ENCODE measurements at regions not wholly inside any gene's neighbourhood (a gene's known extent, or its start where the extent isn't known, plus 50 kb on each side); places are given as distances from the start of the nearest gene placed in this dataset.
"Not testable (repeated sequence)": the region's sequence is repeated elsewhere in the genome, so short reads cannot be mapped to it uniquely, and the experiment has no call there.

DNA sequence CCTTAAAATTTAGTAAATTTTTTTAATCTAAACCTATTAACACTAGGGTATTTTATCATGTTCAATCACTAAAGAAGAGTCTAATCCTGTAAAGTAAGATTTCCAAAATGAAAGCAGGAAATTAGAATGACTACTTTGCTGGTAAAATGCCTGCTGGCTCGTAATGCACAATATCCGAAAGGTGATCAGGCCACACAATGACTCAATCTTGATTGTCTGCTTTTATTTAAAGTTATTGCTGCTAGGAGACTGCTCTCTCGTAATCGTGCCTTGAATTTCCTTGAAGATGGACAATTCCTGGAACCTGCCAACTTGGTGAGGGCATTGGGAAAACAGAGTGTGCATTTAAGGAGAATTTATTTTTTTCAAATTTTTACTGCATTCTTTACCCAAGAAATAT is 1786.5 kb upstream of the RAG2 start:
- DNase-seq: no peak

DNA sequence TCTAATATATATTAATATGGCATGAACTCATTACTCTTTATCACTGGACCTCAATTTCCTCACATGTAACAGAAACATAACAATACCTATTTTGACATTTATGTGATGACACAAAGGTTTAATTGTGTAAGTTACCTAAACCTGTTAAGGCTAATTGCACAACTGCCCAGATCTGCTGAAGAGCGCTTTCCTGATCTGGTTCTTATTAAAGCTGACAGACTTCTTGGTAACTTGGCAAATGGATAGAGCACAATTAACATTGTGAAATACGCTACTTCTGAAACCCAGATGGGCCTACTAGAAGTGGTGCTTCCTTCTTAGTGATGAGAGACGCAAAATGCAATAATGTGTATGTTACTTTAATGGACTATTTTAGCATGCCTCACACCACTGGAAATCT is 1767.2 kb upstream of the RAG2 start:
- no peak for DNase-seq

DNA sequence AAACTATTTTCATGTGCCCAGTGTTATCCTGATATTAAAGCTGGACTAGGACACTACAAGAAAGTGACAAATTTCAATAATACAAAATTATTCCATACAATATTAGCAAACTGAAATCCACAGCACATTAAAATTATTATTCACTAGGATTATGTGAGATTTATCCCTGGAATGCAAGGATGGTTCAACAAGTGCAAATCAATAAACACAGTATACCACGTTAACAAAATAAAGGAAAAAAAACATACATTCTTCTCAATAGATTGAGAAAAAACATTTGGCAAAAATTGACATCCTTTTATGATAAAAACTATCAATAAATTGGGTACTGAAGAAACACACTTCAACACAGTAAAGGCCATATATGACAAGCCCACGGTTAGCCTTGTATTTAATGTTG is 1758.2 kb upstream of the RAG2 start:
- no peak for DNase-seq

DNA sequence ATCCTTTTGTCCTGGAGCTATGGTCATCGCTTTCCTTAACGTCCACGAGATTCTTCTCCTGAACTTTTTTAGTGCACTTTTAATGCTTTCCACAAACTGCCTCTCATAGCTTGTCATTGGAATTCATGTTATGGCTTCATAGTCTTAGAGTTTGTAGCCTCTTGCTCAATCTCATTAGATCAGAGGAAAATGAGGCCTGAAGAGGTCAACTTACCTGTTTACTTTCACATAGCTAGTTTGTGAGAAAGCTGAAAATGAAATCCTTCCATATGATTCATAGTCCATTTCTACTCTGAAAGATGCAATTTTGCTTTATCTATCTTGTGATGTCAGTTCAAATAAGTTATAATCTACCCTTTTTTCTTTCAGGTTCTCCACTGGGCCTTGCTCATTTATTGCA is 1747.2 kb upstream of the RAG2 start:
- DNase-seq: no peak

DNA sequence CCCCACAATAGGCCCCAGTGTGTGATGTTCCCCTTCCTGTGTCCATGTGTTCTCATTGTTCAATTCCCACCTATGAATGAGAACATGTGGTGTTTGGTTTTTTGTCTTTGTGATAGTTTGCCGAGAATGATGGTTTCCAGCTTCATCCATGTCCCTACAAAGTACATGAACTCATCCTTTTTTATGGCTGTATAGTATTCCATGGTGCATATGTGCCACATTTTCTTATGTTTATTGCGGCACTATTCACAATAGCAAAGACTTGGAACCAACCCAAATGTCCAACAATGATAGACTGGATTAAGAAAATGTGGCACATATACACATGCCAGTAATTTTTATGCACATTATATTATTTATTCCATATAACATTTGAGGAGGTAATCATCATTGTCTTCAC is 1743.6 kb upstream of the RAG2 start:
- not testable (repeated sequence) for DNase-seq

DNA sequence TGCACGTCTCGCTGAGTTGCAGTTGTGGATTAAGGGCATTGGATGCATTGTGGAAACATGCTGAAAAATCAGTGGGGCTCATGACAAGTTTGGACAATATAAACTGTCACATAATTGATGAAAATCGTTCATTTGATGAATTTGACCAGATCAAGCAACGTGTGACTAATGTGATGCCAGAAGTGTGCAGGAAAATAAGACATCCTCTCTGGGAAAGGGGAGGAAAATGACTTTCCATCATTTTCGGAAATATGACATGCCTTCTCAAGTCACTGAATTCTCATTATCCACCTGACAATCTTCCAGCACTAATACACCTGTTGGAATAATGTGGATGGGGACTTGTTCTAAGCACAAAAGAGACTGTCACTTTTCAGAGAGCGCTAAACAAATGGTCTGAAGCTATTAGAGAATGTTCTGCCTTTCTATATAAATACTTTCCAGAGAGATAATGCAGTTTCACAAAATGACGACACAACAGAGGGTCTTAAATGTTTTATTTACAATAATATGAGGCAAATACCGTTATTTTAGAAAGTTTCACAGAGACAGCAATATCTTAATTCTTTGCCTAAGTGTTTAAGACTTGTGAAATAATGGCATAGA is 1741.9 kb upstream of the RAG2 start:
- no peak for DNase-seq

DNA sequence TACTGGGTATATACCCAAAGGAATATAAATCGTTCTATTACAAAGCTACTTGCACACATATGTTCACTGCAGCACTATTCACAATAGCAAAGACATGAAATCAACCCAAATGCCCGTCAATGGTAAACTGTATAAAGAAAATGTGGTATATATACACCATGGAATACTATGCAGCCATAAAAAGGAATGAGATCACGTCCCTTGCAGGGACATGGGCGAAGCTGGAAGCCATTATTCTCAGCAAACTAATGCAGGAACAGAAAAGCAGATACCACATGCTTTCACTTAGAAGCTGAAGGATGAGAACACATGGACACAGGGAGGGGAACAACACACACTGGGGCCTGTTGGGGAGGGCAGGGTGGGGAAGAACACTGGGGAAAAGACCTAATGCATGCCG is 1740.0 kb upstream of the RAG2 start:
- DNase-seq: not testable (repeated sequence)

DNA sequence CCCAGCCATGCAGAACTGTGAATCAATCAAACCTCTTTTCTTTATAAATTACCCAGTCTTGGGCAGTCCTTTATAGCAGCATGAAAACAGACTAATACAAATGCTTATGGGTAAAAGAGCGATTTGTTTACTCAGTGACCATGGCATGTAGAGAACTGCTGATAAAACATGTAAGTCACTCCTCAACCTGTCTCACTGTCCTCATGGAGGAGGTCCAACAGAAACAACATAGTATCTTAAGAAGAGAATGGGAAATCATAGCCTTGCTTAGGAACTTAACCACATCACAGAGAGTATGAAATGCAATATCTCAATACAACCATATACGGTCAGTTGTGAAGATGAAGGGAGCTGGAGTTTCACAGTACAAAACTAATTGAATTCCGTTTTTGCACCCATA is 1734.0 kb upstream of the RAG2 start:
- DNase-seq: no peak

DNA sequence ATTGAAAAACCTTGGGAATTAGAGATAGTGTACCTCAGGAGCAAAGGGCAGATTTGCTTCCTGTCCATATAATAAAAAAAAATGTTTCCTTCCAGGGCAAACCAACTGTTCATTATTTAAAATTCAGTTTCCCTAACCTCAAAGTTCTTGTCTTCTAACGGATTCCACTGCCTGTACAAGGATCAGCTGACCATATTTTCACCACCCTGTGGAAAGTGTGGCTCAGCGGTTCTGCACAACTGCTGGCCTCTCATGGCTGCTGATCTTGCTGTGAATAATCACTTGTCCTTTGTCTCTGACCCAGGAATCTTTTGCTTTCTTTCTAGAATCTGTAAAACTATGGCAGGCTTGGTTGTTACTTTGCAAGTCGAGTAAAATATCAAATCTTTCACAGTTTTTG is 1732.5 kb upstream of the RAG2 start:
- DNase-seq: no peak

DNA sequence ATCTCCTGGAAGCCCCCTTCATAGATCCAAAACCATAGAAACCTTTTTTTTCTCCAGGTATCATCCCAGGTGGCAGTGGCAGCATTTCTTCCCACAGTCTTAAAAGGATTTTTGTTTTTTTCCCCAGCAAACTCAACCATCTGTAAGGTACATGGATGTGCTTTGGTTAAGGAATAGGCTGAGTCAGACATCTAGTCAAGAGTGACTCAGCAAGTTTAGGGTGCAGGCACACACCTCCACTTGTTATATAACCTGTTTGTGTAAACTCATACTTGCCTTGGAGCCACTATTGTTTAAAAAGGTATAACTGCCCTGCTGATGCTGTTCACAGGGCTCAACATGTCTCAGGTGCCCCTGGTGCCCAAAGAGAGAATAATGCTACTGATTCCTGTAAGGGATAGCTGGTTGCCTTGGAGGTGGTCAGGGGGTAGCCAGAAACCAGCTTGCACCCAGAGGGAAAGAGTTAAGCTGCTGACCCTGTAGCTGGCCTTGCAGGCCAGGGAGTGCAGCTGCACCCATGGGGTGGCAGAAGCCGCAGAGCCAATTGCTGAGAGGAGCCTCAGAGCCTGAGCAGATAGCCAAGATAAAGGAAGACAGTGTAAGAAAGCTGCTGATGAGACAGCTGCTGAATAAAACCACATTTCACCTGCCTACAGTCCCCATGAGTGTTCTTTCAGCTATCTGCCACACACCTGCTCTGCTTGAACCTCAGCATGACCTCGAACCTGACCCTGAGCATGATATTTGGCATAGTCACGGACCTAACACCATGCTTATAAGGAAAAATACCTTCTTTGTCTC is 1726.1 kb upstream of the RAG2 start:
- DNase-seq: no peak

DNA sequence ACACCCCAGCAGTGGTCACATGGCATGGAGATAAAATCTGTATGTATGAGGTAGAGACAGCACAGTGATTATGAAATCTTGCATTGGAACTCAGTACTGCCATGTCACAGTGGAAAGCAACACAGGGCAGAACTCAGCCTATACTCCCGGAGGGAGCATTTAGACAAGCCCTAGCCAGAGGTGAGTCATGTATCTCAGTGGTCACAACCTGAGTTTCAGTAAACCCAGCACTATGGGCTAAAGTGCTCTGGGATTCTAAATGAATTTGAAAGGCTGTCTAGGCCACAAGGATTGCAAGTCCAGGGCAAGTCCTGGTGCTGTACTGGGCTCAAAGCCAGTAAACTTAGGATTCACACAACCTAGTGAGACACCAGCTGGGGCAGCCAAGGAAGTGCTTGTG is 1717.1 kb upstream of the RAG2 start:
- DNase-seq: no peak

DNA sequence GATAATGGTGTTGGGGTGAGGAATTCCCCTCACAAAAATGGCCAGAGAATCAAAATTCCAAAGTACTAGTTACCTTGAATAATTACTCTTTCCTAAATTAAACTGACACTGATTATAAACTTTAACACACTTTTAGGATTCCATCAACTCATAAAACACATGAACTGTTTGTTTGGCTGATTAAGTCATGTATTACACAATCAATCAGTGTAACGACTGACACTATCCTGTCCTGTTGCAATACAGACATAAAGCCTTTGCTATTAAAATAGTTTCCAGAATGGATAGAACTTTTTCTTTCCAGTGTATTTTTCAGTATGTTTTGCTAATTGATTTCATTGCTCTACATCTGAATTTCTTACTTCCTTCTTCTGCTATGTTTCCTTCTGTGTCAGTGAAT is 1709.4 kb upstream of the RAG2 start:
- DNase-seq: no peak

DNA sequence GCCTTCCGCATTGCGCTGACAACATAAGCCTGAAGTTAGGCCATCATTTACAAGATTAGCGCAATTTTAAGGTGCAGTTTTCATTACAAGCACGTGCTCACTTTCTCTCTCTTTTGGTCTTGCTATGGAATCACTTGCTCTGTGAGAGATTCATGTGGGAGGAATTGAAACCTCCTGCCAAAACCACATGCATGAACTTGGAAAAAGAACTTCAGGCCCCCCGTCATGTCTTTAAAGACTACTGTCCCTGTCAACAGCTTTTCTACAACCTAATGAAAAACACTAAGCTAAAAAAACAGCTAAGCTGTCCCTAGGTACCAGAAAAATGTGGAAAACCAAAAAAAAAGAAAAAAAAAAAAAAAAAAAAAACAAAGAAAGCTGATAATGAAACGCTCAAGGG is 1707.6 kb upstream of the RAG2 start:
- DNase-seq: no peak

DNA sequence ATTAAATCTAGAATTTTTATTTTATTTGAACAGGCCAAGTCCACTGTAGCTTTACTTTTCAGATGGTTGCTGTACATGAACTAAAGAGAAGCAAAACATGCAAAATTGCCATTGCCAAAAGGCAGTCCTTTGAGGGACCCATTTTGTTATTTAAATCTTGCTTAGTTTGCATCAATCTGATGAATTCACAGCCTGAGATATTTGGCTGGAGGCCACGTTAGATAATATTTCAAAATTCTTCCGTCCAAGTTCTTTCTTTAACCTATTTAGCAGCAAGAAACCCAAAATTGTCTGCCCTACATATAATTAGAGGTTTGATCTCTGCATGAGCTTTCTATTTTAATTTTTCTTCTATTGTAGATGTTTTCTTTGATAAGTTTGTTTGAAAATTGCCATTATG is 1706.9 kb upstream of the RAG2 start:
- DNase-seq: no peak

DNA sequence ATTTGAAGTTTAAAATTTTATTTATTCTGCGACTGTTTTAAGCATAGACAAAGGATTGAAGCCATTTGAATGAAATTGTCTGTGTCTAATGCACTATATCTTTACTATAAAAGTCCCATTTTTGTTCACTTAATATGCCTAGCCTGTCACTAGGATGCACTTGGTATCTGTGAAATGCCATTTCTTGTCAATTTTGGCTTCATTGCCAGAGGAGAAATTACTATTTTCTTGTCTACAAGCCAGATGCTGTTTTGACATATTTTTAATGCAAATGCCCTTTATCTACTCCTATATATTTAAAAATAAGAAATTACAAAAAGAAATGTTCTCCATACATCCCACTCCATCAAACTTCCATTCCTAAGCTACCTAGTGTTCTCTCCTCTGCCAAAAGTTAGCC is 1704.5 kb upstream of the RAG2 start:
- DNase-seq: no peak

DNA sequence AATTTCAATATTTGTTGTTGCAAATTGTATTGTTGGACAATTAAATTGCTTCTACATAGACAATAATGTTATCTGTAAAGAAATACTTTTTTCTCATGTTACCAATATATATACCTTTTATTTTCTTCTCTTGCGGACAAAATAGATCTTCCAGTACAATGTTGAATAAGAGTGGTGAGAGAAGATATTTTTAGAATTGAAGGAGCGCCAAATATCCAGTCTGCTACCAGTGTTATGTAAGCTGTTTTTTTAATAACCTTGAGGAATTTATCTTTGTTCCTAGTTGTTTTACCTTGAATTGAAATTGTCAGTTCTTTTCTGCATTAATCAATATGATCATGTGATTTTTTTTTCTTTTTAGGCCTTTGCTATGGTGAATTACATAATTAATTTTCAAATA is 1702.5 kb upstream of the RAG2 start:
- DNase-seq: no peak

DNA sequence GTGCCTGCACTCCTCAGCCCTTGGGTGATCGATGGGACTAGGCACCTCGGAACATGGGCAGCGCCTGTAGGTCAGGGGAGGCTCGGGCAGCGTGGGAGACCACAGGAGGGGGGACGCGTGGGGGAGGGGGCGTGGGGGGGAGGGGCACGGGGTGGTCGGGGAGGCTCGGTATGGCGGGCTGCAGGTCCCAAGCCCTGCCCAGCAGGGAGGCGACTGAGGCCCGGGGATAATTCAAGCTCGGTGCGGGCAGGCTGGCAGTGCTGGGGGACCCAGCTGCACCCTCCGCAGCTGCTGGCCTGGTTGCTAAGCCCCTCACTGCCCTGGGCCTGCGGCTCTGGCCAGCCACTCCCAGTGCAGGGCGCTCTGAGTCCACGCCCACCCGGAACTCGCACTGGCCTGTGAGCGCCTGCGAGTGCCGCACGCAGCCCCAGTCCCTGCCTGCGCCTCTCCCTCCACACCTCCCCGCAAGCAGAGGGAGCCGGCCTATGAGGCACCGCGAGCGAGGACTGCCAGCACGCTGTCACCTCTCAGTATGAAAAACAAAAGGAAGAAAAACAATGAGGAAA is 1698.3 kb upstream of the RAG2 start:
- DNase-seq: no peak

DNA sequence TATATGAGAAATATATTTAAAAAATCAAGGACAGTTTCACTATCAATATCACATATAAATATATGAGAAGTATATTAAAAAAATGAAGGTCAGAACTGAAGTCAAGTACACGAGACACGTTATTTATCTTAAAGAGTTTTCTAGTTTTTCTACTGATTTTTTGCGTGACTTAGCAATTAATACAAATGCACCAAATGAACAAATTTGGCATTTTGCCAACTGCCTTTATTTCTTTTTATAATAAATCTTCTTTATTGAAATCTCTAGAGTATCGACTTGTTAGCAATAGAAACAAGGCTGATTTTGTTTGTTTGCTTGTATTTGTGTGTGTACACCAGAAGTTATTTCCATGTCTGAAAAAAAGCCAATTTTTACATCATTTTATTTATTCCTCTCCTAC is 1684.7 kb upstream of the RAG2 start:
- no peak for DNase-seq

DNA sequence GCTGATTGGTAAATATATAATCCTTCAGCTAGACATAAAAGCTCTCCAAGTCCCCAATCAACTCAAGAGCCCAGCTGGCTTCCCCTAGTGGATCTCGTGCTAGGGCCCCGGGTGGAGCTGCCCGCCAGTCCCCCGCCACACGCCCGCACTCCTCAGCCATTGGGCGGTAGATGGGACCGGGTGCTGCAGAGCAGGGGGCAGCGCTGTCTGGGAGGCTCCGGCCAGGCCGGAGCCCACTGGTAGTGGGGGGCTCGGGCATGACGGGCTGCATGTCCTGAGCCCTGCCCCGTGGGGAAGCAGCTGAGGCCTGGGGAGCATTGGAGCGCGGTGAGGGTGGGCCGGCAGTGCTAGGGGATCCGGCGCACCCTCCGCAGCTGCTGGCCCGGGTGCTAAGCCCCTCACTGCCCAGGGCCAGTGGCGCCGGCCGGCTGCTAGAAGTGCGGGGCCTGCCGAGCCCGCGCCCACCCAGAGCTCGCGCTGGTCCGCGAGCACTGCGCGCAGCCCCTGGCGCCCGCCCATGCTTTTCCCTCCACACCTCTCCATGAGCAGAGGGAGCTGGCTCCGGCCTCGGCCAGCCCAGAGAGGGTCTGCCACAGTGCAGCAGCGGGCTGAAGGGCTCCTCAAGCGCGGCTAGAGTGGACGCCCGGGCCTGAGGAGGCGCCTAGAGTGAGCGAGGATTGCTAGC is 1680.6 kb upstream of the RAG2 start:
- DNase-seq: no peak

DNA sequence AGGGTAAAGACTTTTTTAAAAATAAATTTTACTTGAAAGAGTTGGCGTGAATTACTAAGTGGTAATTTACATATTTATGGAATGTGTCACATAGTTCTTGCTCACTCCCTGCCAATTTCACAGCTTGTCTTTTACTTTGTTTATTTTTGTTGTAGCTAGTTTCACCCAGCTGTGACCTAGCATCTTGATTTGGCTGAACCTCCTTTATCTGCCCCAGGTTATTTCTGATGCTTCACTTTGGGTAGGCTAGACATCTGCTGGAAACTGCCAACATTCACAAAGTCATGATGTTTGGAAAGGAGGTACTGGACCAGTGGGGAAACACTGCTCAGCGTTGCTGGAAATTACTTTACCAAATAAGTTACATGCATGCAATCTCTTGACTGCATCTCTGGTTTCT is 1676.0 kb upstream of the RAG2 start:
- DNase-seq: no peak

DNA sequence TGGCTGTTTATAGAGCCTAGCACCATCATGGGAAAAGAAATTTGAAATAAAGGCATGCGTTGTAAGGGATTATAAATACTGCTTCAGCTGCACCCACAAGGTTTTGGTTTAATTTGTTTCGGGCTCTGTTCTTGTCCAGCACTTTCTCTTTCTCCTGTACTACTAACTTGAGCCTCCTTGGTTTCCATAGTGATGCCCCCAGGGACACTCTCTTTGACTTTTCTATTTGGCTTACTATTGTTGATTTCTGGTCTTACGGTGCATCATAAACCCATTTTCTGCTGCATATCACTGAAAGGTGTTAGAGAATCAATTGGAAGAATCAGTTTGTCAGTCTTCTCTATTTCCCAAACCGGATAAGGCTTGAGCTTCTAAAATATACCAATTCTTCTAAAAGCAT is 1674.3 kb upstream of the RAG2 start:
- no peak for DNase-seq

DNA sequence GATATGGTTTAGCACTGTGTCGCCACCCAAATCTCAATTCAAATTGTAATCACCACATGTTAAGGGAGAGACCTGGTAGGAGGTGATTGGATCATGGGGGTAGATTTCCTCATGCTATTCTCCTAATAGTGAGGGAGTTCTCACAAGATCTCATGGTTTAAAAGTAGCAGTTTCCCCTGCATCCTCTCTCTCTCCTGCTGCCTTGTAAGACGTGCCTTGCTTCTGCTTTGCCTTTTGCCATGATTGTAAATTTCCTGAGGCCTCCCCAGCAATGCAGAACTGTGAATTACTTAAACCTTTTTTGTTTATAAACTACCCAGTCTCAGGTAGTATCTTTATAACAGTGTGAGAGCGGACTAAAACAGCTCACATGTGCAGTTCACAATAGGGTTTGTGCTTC is 1668.7 kb upstream of the RAG2 start:
- no peak for DNase-seq

DNA sequence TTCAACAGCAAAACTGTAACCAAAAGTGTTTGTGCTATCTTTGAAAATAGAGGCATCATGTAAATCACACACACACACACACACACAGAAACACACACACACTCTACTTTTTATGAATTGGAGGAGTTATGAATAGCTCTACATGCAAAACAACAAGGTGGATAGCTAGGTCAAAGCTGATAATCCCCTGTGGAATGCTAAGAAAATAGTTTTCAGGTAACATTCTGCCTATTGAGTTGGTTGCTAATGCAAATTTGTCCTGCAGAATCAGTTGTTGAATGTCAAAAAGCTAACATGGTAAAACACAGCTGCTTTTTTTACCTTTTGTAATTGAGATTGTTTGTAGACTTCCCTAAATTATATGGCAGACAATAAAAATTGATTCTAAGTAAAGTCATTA is 1658.4 kb upstream of the RAG2 start:
- DNase-seq: no peak

DNA sequence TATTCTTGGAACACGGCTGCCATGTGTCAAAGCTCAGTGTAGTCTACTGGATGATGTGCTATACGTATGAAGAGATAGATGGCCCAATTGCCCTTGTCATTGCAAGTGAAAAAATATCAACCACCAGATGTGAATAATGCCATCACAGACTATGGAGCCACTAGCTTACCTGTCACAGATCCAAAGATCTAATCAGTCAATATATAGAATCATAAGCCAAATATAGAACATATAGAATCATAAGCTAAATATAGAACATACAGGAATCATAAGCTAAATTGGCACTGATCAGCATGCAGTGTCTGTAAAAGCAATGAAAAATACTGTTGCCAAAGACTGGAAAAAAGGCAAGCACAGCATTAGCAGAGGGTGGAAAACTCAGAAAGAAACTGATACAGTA is 1656.9 kb upstream of the RAG2 start:
- DNase-seq: no peak
